Suprapubic skin (tissue), 3 donors: ENCODE measurements at regions not wholly inside any gene's neighbourhood (a gene's known extent, or its start where the extent isn't known, plus 50 kb on each side); places are given as distances from the start of the nearest gene placed in this dataset.

ENCODE experiments used
- POLR2A ChIP-seq, 2 donors: fragments of 450-650 bp; IDR thresholded peaks; one replicate each; pipeline ENCODE4 v1.6.1; 2017; ENCODE audit warnings: antibody characterized with exemption in 2 of 2, mild to moderate bottlenecking in 2 of 2, moderate library complexity in 2 of 2
- TF ChIP-seq, protein P1 (sequence below), 2 donors: fragments of 200-600 bp in 1 of 2; fragments of 450-650 bp in 1 of 2; sonication (generic) in 1 of 2; IDR thresholded peaks; one replicate each; pipeline ENCODE4 v1.5.1; 2016 to 2019; ENCODE audit warnings: antibody characterized with exemption in 2 of 2, mild to moderate bottlenecking in 1 of 2, moderate library complexity in 1 of 2

DNA sequence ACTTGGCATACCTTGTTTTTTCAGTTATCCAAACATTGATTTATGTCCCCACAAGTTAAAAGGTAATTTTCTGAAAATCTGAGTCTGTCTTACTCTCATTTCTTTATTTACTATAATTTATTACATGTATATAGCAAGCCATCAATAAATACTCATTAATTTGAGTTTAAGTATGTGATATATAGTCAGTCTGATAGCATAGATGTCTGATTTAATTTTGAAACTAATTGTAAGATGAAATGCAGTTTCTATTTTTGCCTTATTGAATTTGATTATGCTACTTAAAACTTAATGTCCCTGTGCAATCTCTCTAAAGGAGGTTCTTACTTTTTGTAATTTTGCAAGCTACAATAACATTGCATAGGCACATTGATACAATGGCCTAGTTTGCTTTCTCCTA, 2418.6 kb downstream of the ARAP2 start:
- TF ChIP-seq, protein P1, sequence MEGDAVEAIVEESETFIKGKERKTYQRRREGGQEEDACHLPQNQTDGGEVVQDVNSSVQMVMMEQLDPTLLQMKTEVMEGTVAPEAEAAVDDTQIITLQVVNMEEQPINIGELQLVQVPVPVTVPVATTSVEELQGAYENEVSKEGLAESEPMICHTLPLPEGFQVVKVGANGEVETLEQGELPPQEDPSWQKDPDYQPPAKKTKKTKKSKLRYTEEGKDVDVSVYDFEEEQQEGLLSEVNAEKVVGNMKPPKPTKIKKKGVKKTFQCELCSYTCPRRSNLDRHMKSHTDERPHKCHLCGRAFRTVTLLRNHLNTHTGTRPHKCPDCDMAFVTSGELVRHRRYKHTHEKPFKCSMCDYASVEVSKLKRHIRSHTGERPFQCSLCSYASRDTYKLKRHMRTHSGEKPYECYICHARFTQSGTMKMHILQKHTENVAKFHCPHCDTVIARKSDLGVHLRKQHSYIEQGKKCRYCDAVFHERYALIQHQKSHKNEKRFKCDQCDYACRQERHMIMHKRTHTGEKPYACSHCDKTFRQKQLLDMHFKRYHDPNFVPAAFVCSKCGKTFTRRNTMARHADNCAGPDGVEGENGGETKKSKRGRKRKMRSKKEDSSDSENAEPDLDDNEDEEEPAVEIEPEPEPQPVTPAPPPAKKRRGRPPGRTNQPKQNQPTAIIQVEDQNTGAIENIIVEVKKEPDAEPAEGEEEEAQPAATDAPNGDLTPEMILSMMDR (IDR thresholded peaks at IDR 0.05), result no peak
- TF ChIP-seq POLR2A (IDR thresholded peaks at IDR 0.05), result no peak
